Suppressor macrophage (primary cell): ENCODE measurements at regions not wholly inside any gene's neighbourhood (a gene's known extent, or its start where the extent isn't known, plus 50 kb on each side); places are given as distances from the start of the nearest gene placed in this dataset.
A peak's percentile ranks its signal among the peaks of the same experiment; 100 is the strongest.

Experiments
- DNase-seq, 4 experiments: peaks; one replicate each; pipeline ENCODE4 v3.0.0-alpha.2; 2020 to 2022

- DNase-seq = no peak
Measured at GRCh38 chr11:114758627-114759026, 80.3 kb downstream of the NXPE2 start.

GRCh38 chr11:114762408-114762807 is 84.1 kb downstream of the NXPE2 start:
- DNase-seq = peak; percentile 55 to 76 (median 60)

GRCh38 chr11:114764563-114764962 is 86.2 kb downstream of the NXPE2 start:
- no peak for DNase-seq

- no peak for DNase-seq
Measured at GRCh38 chr11:114771172-114771571, 92.8 kb downstream of the NXPE2 start.

- no peak for DNase-seq
Measured at GRCh38 chr11:114773541-114774338, 95.4 kb downstream of the NXPE2 start.

GRCh38 chr11:114774599-114775361 is 96.5 kb downstream of the NXPE2 start:
- peak in 3 of 4 experiments; percentile 4 to 13 (median 12) for DNase-seq

- no peak for DNase-seq
Measured at GRCh38 chr11:114775875-114776621, 97.7 kb downstream of the NXPE2 start.

- DNase-seq = no peak
Measured at GRCh38 chr11:114776956-114777355, 98.6 kb downstream of the NXPE2 start.

GRCh38 chr11:114779189-114779588 is 100.9 kb downstream of the NXPE2 start:
- no peak for DNase-seq

GRCh38 chr11:114782650-114783310 is 104.5 kb downstream of the NXPE2 start:
- no peak for DNase-seq

GRCh38 chr11:114783805-114784204 is 105.5 kb downstream of the NXPE2 start:
- no peak for DNase-seq

GRCh38 chr11:114784216-114784615 is 105.9 kb downstream of the NXPE2 start:
- DNase-seq = no peak

GRCh38 chr11:114784891-114785290 is 106.6 kb downstream of the NXPE2 start:
- DNase-seq = no peak

GRCh38 chr11:114785820-114786219 is 107.5 kb downstream of the NXPE2 start:
- no peak for DNase-seq

- no peak for DNase-seq
Measured at GRCh38 chr11:114787126-114787525, 108.8 kb downstream of the NXPE2 start.

GRCh38 chr11:114790910-114791309 is 112.6 kb downstream of the NXPE2 start:
- no peak for DNase-seq

GRCh38 chr11:114794048-114794684 is 115.8 kb downstream of the NXPE2 start:
- no peak for DNase-seq

- no peak for DNase-seq
Measured at GRCh38 chr11:114796954-114797721, 118.8 kb downstream of the NXPE2 start.

GRCh38 chr11:114799476-114799875 is 121.1 kb downstream of the NXPE2 start:
- DNase-seq = no peak

GRCh38 chr11:114801773-114802172 is 123.4 kb downstream of the NXPE2 start:
- no peak for DNase-seq

- no peak for DNase-seq
Measured at GRCh38 chr11:114802878-114803277, 124.6 kb downstream of the NXPE2 start.
